ENCODE measurements at regions not wholly inside any gene's neighbourhood (a gene's known extent, or its start where the extent isn't known, plus 50 kb on each side); places are given as distances from the start of the nearest gene placed in this dataset.

DNA sequence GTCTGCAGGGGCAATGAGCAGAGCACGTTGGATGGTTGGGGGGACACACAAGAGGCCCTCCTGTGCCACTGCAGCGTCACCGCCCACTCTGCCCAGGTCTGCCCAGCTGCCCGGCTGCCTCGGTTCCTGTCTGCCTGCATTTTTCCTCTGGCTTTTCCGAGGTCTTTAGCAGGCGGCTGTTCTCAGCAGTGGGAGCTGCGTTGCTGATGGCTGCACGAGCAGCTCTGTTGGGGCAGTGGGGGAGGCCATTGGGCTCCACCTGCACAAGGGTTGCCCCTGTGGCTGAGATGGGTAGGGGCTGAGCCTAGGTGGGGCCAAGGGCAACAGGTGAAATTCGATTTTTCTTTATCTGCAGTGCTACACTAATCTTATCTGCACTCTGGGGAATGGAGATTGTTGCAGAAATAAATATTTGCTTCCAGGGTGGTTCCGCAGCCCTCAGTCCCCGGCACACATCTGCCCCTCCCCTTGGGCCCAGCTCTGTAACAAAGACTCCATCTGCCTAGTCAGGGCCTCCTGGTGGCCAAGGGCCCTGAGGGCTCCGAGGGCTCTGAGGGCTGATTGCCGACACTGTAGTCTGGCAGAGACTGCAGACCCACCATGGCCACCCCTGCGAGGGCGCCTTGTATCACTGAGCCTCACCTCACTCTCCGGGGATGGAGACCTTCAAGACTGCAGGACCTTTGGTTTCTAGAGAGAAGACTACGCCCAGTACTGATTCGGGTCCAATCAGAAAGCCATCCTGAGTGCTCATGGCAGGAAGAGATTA, 141.7 kb upstream of the SHH start (continued):
- no peak for TF ChIP-seq ZBTB44 (CRISPR knock-in tag; IDR thresholded peaks at IDR 0.05)
- TF ChIP-seq, protein P1, sequence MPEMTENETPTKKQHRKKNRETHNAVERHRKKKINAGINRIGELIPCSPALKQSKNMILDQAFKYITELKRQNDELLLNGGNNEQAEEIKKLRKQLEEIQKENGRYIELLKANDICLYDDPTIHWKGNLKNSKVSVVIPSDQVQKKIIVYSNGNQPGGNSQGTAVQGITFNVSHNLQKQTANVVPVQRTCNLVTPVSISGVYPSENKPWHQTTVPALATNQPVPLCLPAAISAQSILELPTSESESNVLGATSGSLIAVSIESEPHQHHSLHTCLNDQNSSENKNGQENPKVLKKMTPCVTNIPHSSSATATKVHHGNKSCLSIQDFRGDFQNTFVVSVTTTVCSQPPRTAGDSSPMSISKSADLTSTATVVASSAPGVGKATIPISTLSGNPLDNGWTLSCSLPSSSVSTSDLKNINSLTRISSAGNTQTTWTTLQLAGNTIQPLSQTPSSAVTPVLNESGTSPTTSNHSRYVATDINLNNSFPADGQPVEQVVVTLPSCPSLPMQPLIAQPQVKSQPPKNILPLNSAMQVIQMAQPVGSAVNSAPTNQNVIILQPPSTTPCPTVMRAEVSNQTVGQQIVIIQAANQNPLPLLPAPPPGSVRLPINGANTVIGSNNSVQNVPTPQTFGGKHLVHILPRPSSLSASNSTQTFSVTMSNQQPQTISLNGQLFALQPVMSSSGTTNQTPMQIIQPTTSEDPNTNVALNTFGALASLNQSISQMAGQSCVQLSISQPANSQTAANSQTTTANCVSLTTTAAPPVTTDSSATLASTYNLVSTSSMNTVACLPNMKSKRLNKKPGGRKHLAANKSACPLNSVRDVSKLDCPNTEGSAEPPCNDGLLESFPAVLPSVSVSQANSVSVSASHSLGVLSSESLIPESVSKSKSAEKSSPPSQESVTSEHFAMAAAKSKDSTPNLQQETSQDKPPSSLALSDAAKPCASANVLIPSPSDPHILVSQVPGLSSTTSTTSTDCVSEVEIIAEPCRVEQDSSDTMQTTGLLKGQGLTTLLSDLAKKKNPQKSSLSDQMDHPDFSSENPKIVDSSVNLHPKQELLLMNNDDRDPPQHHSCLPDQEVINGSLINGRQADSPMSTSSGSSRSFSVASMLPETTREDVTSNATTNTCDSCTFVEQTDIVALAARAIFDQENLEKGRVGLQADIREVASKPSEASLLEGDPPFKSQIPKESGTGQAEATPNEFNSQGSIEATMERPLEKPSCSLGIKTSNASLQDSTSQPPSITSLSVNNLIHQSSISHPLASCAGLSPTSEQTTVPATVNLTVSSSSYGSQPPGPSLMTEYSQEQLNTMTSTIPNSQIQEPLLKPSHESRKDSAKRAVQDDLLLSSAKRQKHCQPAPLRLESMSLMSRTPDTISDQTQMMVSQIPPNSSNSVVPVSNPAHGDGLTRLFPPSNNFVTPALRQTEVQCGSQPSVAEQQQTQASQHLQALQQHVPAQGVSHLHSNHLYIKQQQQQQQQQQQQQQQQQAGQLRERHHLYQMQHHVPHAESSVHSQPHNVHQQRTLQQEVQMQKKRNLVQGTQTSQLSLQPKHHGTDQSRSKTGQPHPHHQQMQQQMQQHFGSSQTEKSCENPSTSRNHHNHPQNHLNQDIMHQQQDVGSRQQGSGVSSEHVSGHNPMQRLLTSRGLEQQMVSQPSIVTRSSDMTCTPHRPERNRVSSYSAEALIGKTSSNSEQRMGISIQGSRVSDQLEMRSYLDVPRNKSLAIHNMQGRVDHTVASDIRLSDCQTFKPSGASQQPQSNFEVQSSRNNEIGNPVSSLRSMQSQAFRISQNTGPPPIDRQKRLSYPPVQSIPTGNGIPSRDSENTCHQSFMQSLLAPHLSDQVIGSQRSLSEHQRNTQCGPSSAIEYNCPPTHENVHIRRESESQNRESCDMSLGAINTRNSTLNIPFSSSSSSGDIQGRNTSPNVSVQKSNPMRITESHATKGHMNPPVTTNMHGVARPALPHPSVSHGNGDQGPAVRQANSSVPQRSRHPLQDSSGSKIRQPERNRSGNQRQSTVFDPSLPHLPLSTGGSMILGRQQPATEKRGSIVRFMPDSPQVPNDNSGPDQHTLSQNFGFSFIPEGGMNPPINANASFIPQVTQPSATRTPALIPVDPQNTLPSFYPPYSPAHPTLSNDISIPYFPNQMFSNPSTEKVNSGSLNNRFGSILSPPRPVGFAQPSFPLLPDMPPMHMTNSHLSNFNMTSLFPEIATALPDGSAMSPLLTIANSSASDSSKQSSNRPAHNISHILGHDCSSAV (CRISPR knock-in tag; IDR thresholded peaks at IDR 0.05; ENCODE audit: borderline replicate concordance) = no peak
- TF ChIP-seq ZNF275 (CRISPR knock-in tag; IDR thresholded peaks at IDR 0.05; ENCODE audit: borderline replicate concordance) = 0 out of 2 replicates have a peak, but pooled peaks have one; percentile 42
- no peak for TF ChIP-seq RFX3 (CRISPR knock-in tag; IDR thresholded peaks at IDR 0.05)
- peak; percentile 84 for TF ChIP-seq TBX2 (CRISPR knock-in tag; IDR thresholded peaks at IDR 0.05; ENCODE audit: borderline replicate concordance)
- no peak for TF ChIP-seq HDAC6 (IDR thresholded peaks at IDR 0.05; ENCODE audit: low read depth, low read length)
- TF ChIP-seq ZSCAN22 (CRISPR knock-in tag; IDR thresholded peaks at IDR 0.05) = no peak
- TF ChIP-seq ZNF614 (CRISPR knock-in tag; IDR thresholded peaks at IDR 0.05; ENCODE audit: borderline replicate concordance) = no peak
- TF ChIP-seq DPF2 (CRISPR knock-in tag; IDR thresholded peaks at IDR 0.05; ENCODE audit: borderline replicate concordance, low read depth) = peak; percentile 59; the same call in 1 of the 2 replicates
- peak; percentile 50; the same call in 1 of the 2 replicates for TF ChIP-seq TOPORS (CRISPR knock-in tag; IDR thresholded peaks at IDR 0.05)
- TF ChIP-seq ZNF790 (CRISPR knock-in tag; IDR thresholded peaks at IDR 0.05; ENCODE audit: borderline replicate concordance) = no peak
- no peak for TF ChIP-seq ZNF619 (CRISPR knock-in tag; IDR thresholded peaks at IDR 0.05)
- peak; percentile 72; the same call in 1 of the 2 replicates for TF ChIP-seq ZNF703 (CRISPR knock-in tag; IDR thresholded peaks at IDR 0.05; ENCODE audit: borderline replicate concordance)
- no peak for TF ChIP-seq SAFB2 (CRISPR knock-in tag; IDR thresholded peaks at IDR 0.05; ENCODE audit: borderline replicate concordance, low read depth)
- TF ChIP-seq ZNF709 (CRISPR knock-in tag; IDR thresholded peaks at IDR 0.05) = no peak
- 0 out of 2 replicates have a peak, but pooled peaks have one; percentile 7 for TF ChIP-seq KAT7 (CRISPR knock-in tag; IDR thresholded peaks at IDR 0.05; ENCODE audit: borderline replicate concordance)

Data from HepG2 (cell line).